PC-9 (cell line): ENCODE measurements at regions not wholly inside any gene's neighbourhood (a gene's known extent, or its start where the extent isn't known, plus 50 kb on each side); places are given as distances from the start of the nearest gene placed in this dataset.

Experiments
- BruUV-seq: library from RNA; stranded (reverse); fragments of 400-500 nt; replicated peaks from 2 replicates; lab custom pipeline; 2021; lab: Mats Ljungman, UMichigan
- CTCF ChIA-PET: fragments of 300-600 bp; sonication (Branson Sonifier 250); formaldehyde crosslinking; loops from one replicate; lab custom pipeline; 2022; ENCODE audit warnings: antibody characterized with exemption; lab: Charles Lee
- POLR2A ChIA-PET: fragments of 300-600 bp; sonication (Branson Sonifier 250); formaldehyde crosslinking; loops from one replicate; lab custom pipeline; 2022; ENCODE audit warnings: antibody characterized with exemption; ENCODE audit not compliant: unreplicated experiment; lab: Charles Lee
- DNase-seq, 2 experiments: peaks; one replicate each; pipeline versions ENCODE4 v3.0.0 to v3.0.0-alpha.2; 2015 to 2022; ENCODE audit warnings: mixed read lengths in 1 of 2
- H2AFZ ChIP-seq: fragments of 200-600 bp; sonication (generic); 2 replicates; pipeline ENCODE4 v1.8.1; 2017; ENCODE audit warnings: antibody characterized with exemption
- H3F3A ChIP-seq: fragments of 200-600 bp; sonication (generic); 2 replicates; pipeline ENCODE4 v1.8.1; 2017; ENCODE audit warnings: antibody characterized with exemption, mild to moderate bottlenecking, low read depth; ENCODE audit not compliant: insufficient read depth
- H3K27ac ChIP-seq: fragments of 200-600 bp; sonication (generic); 2 replicates; pipeline ENCODE4 v1.6.1; 2016; ENCODE audit warnings: mixed run types
- H3K27me3 ChIP-seq: fragments of 200-600 bp; sonication (generic); 2 replicates; pipeline ENCODE4 v1.6.1; 2016; ENCODE audit warnings: low read depth, mixed run types; ENCODE audit not compliant: insufficient read depth
- H3K36me3 ChIP-seq: fragments of 200-600 bp; sonication (generic); 2 replicates; pipeline ENCODE4 v1.6.1; 2016; ENCODE audit warnings: low read depth, mixed run types
- H3K4me1 ChIP-seq: fragments of 200-600 bp; sonication (generic); replicated peaks from 2 replicates; pipeline ENCODE4 v1.6.1; 2016; ENCODE audit warnings: mixed run types; ENCODE audit not compliant: insufficient read depth
- H3K4me2 ChIP-seq: fragments of 200-600 bp; sonication (generic); 2 replicates; pipeline ENCODE4 v1.6.1; 2017; ENCODE audit warnings: mixed run types
- H3K4me3 ChIP-seq: fragments of 200-600 bp; sonication (generic); 2 replicates; pipeline ENCODE4 v1.6.1; 2016; ENCODE audit warnings: mixed run types
- H3K79me2 ChIP-seq: fragments of 200-600 bp; sonication (generic); 2 replicates; pipeline ENCODE4 v1.6.1; 2017; ENCODE audit warnings: low read depth, mixed run types
- H3K9me2 ChIP-seq: fragments of 200-600 bp; sonication (generic); 2 replicates; pipeline ENCODE4 v1.8.1; 2017; ENCODE audit warnings: mild to moderate bottlenecking; ENCODE audit not compliant: insufficient read depth
- H3K9me3 ChIP-seq: fragments of 200-600 bp; sonication (generic); 2 replicates; pipeline ENCODE4 v1.8.1; 2016; ENCODE audit warnings: low read depth; ENCODE audit not compliant: insufficient read depth
- H4K20me1 ChIP-seq: fragments of 200-600 bp; sonication (generic); 2 replicates; pipeline ENCODE4 v1.8.1; 2017; ENCODE audit not compliant: insufficient read depth
- EZH2 ChIP-seq: fragments of 200-600 bp; sonication (generic); IDR thresholded peaks from 2 replicates; pipeline ENCODE4 v1.8.0; 2017; ENCODE audit warnings: antibody characterized with exemption, low read depth
- intact Hi-C: fragments of 100-400 bp; cut with micrococcal nuclease; formaldehyde crosslinking; loops from one replicate; pipeline ENCODE4 v1.10.0; 2022; ENCODE audit not compliant: unreplicated experiment
- TF ChIP-seq, protein P1 (sequence below): fragments of 200-600 bp; sonication (generic); conservative IDR thresholded peaks from 2 replicates; pipeline ENCODE4 v1.6.1; 2017; ENCODE audit warnings: mixed run types, antibody characterized with exemption, mild to moderate bottlenecking, moderate library complexity

DNA sequence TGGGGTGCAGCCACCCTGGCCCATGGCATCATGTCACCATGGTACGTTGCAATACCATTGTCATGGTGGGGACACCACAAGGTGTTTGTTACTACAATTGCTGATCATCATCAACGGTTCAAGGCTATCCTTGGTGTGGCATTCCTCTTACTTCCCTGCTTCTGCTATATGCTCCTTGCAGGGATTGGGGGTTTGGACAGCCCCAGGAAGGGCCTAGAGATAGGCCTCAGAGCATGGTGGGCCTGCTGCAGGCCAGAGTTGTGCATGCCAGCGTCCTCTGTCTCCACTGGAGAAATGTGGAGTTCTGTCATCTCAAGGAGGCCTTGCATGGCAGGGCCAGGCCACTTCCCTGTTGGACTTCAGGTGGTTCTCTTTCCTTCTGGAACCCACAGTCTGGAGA lies 234.6 kb upstream of the MKI67 start:
- intact Hi-C loops = no loop called here
- CTCF ChIA-PET = no interaction called here
- TF ChIP-seq EZH2 = no peak
- TF ChIP-seq, protein P1, sequence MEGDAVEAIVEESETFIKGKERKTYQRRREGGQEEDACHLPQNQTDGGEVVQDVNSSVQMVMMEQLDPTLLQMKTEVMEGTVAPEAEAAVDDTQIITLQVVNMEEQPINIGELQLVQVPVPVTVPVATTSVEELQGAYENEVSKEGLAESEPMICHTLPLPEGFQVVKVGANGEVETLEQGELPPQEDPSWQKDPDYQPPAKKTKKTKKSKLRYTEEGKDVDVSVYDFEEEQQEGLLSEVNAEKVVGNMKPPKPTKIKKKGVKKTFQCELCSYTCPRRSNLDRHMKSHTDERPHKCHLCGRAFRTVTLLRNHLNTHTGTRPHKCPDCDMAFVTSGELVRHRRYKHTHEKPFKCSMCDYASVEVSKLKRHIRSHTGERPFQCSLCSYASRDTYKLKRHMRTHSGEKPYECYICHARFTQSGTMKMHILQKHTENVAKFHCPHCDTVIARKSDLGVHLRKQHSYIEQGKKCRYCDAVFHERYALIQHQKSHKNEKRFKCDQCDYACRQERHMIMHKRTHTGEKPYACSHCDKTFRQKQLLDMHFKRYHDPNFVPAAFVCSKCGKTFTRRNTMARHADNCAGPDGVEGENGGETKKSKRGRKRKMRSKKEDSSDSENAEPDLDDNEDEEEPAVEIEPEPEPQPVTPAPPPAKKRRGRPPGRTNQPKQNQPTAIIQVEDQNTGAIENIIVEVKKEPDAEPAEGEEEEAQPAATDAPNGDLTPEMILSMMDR = no peak

DNA sequence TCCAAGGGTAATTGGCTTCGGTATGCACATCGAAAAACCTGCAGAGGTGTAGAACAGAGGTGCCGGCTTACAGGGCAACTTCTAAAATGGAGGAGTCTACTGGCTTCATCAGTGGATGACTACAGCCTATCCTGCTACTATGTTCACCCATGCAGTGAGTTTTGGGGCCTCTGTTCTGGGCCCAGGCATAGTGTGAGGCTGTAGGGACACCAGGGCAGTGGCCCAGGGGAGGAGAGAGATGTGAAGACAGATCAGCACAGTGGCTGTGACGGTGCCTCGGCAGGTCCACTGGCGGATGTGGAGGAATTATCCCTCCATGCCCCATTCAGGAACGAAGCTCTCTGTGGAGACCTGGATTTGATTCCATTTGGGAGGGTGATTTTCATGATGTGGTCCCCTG lies 235.3 kb upstream of the MKI67 start:
- Histone ChIP-seq H3K27me3 (no peaks in the 10 kb centered on the region), H3K36me3 (no peaks in the 10 kb centered on the region), H3K4me3 (no peak overlapping the region), H3K4me2 (no peak overlapping the region), H3K9me3 (no peaks in the 10 kb centered on the region), H4K20me1 (no peaks in the 10 kb centered on the region), H3K79me2 (no peaks in the 10 kb centered on the region), H3K4me1 (no peaks in the 10 kb centered on the region), H3F3A (no peaks in the 10 kb centered on the region), H3K27ac (no peak overlapping the region), H3K9me2 (no peaks in the 10 kb centered on the region), H2AFZ (no peak overlapping the region)
- CTCF ChIA-PET = no interaction called here
- intact Hi-C loops = no loop called here
- no peak for TF ChIP-seq EZH2
- TF ChIP-seq, protein P1 = no peak
- DNase-seq = no peak
- POLR2A ChIA-PET = no interaction called here
- BruUV-seq = no TSS peak

More for the DNA sequence above, 234.6 kb upstream of the MKI67 start:
- no peaks in the 10 kb centered on the region for H3K79me2 ChIP-seq
- no peaks in the 10 kb centered on the region for H3F3A ChIP-seq
- POLR2A ChIA-PET = no interaction called here
- no peaks in the 10 kb centered on the region for H4K20me1 ChIP-seq
- no TSS peak for BruUV-seq
- no peaks in the 10 kb centered on the region for H3K9me3 ChIP-seq
- DNase-seq = no peak
- H3K4me3 ChIP-seq = no peak overlapping the region
- no peak overlapping the region for H2AFZ ChIP-seq
- no peak overlapping the region for H3K4me2 ChIP-seq
- no peaks in the 10 kb centered on the region for H3K9me2 ChIP-seq
- no peaks in the 10 kb centered on the region for H3K27me3 ChIP-seq
- no peaks in the 10 kb centered on the region for H3K4me1 ChIP-seq
- no peak overlapping the region for H3K27ac ChIP-seq
- no peaks in the 10 kb centered on the region for H3K36me3 ChIP-seq

- ChIA-PET CTCF (no interaction called here), POLR2A (no interaction called here)
- no peaks in the 10 kb centered on the region for H3K27me3 ChIP-seq
- TF ChIP-seq EZH2 = no peak
- no TSS peak for BruUV-seq
- H3K79me2 ChIP-seq = no peaks in the 10 kb centered on the region
- H3K36me3 ChIP-seq = no peaks in the 10 kb centered on the region
- intact Hi-C loops = no loop called here
- H3K4me3 ChIP-seq = no peak overlapping the region
- no peaks in the 10 kb centered on the region for H3K9me3 ChIP-seq
- no peaks in the 10 kb centered on the region for H3K4me1 ChIP-seq
- no peaks in the 10 kb centered on the region for H3F3A ChIP-seq
- H2AFZ ChIP-seq = no peak overlapping the region
- DNase-seq = no peak
- no peak overlapping the region for H3K27ac ChIP-seq
- no peaks in the 10 kb centered on the region for H3K9me2 ChIP-seq
- no peaks in the 10 kb centered on the region for H4K20me1 ChIP-seq
- no peak overlapping the region for H3K4me2 ChIP-seq
Observed at GRCh38 chr10:128362514-128362913, 236.3 kb upstream of the MKI67 start.

DNA sequence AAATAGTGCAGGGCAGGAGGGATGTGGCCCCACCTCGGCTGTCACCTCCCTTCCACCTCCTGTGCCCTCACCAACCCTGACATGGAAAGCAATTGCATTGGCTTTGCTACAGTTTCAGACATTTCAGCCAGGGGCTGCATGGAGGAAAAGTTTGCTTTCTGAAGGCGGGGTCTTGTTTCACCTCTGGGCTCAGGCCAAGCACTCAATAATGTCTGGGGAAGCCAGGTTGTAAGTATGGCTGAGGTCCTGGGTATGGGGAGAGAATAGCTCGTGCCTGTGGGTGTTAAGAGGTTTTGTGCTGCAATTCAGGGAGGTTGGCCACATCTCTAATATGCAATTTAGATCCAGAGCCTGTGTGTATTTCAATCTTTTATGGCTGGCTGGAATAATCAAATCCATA lies 238.4 kb upstream of the MKI67 start:
- BruUV-seq = no TSS peak
- H3K4me2 ChIP-seq = no peak overlapping the region
- H3K27me3 ChIP-seq = no peaks in the 10 kb centered on the region
- H3K9me2 ChIP-seq = no peaks in the 10 kb centered on the region
- DNase-seq = no peak
- POLR2A ChIA-PET = no interaction called here
- H4K20me1 ChIP-seq = no peaks in the 10 kb centered on the region
- no peak for TF ChIP-seq EZH2
- TF ChIP-seq, protein P1 = no peak
- no peaks in the 10 kb centered on the region for H3K36me3 ChIP-seq
- no peaks in the 10 kb centered on the region for H3F3A ChIP-seq
- H3K9me3 ChIP-seq = no peaks in the 10 kb centered on the region
- H3K27ac ChIP-seq = no peak overlapping the region
- intact Hi-C loops = no loop called here
- no peaks in the 10 kb centered on the region for H3K79me2 ChIP-seq
- no peak overlapping the region for H3K4me3 ChIP-seq
- no peak overlapping the region for H2AFZ ChIP-seq
- CTCF ChIA-PET = no interaction called here
- no peaks in the 10 kb centered on the region for H3K4me1 ChIP-seq
